Transverse colon (tissue), 4 donors: ENCODE measurements at regions not wholly inside any gene's neighbourhood (a gene's known extent, or its start where the extent isn't known, plus 50 kb on each side); places are given as distances from the start of the nearest gene placed in this dataset.

Source experiments
- CTCF ChIP-seq, 5 experiments: fragments of 200-600 bp in 3 of 5; fragments of 450-650 bp in 2 of 5; sonication (generic) in 3 of 5; IDR thresholded peaks; 1 replicate in 2 of 5; 2 replicates in 3 of 5; pipeline ENCODE4 v1.5.1; 2016 to 2017; ENCODE audit warnings: antibody characterized with exemption in 5 of 5, inconsistent platforms in 3 of 5, mild to moderate bottlenecking in 2 of 5, moderate library complexity in 1 of 5
- POLR2A ChIP-seq: fragments of 450-650 bp; IDR thresholded peaks from one replicate; pipeline ENCODE4 v1.6.1; 2016; ENCODE audit warnings: antibody characterized with exemption, mild to moderate bottlenecking, moderate library complexity
- POLR2AphosphoS5 ChIP-seq, 3 donors: sonication (generic); formaldehyde crosslinking; IDR thresholded peaks; one replicate each; pipeline ENCODE4 v1.6.1; 2016; ENCODE audit warnings: antibody characterized with exemption in 3 of 3

- TF ChIP-seq CTCF (IDR thresholded peaks at IDR 0.05), result no peak
- TF ChIP-seq POLR2A, result no peak
- TF ChIP-seq POLR2AphosphoS5 (IDR thresholded peaks at IDR 0.05), result no peak
Measured at GRCh38 chr19:30891051-30891450, 458.2 kb downstream of the TSHZ3 start.
